GM19455 (cell line): ENCODE measurements at regions not wholly inside any gene's neighbourhood (a gene's known extent, or its start where the extent isn't known, plus 50 kb on each side); places are given as distances from the start of the nearest gene placed in this dataset.
"Not testable (repeated sequence)": the region's sequence is repeated elsewhere in the genome, so short reads cannot be mapped to it uniquely, and the experiment has no call there.

ENCODE experiments used
- ATAC-seq: cut with Tn5 transposase; IDR thresholded peaks from one replicate; pipeline ENCODE4 v1.9.1; 2021; ENCODE audit not compliant: unreplicated experiment

DNA sequence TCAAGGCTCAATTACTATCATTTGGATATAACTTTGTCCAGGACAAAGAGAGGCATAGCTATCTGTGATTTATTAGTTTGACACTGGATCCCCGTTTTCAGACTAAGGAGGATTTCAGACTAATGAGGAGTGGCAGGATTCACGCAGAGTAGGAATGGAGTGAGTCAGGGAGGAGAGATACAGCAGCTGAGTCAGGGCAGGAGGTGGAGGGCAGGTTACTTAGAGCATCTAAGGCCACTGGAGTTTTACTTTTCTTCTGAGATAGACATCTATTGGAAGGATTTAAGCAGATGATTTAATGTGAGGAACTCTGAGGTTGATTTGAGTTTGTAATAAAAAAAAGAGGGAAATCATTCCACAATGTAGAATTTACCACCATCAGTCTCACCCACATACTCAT lies 110.6 kb downstream of the RPIA start:
- ATAC-seq, result not testable (repeated sequence)

DNA sequence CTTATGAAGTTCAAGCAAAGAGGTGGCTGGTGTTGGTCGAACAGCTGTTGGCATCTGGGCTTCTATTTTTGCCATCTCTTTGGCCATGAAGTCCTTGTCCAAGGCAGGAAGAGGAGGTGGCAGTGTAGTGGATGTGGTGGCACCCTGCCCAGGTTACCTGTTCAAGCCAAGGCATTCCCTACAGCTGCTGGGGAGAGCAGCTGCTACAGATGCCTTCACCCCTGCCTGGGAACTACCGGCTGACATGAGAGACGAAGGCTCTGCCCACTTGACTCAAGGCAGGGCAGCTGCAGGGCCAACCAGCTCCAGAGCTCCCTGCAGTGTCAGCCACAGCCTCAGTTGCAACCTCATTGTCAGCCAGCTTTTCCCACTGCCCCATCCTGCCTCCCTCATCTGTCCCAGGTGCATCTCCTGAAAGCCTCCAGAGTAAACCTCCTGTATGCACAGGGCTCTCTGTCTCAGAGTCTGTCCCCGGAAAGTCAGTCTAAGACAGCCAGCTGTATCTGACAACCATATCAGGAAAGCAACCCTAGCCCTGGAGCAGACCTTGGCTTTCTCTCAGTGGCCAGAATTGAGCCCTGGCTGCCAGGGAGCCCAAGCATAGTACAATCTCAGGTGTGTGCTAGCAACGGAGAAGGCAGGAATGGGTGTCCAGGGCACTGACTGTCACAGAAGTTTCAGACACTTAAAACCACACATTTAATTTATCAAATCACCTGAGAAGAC lies 115.9 kb downstream of the RPIA start:
- ATAC-seq, result no peak

DNA sequence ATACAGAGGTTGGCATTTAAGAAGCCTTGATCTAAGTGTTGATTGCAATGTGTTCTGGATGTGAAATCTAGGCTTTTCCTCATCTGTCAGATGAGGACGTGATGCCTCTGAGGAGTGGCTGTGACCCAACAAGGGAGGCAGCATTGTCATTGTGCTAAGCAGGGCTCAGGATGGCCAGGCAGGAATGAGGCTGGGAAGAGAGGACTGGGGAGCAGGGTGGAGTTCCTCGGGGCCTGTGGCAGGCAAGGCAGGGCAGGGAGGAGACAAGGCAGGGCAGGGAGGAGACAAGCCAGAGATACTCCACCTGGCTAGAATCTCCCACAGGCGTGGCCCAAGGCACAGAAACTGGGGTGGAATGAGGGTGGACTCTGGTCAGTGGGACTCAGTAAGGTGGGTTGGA lies 116.6 kb downstream of the RPIA start:
- ATAC-seq, result no peak

DNA sequence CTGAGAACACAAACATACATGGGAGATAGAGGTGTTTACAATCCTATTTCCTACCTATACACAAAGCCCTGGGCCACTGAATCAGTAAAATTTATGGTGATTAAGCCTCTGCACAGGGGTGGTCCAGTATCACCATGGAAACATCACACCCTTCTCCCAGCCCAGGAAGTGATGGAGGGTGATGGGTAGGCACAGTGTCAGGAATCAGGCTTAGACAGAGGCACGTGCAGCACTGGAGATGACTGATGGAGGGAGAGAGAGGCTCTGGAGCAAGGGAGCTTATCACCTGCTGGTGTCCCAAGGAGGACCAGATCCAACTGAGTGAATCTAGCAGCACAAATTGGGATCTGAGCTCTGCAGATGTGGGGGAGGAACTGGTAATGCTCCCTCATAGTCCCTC lies 117.2 kb downstream of the RPIA start:
- no peak for ATAC-seq

DNA sequence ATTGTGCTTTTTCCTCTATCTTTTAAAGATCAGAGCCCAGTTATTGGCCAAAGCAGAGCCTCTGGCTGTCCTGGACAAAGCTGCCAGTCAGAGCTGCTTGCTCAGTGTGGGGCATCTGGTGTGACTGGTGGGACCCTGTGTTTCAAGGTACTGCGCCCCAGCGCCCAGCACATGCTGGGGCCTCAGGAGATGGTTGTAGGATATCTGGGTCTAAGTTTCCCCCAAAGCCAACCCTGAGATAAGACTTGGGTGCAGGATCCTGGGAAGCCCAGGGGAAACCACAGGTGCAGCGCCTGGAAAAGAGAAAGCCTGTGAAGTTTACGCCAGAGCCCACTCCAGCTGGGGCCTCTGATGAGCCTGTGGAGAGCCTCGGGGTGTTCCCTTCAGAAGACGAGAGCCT lies 117.7 kb downstream of the RPIA start:
- no peak for ATAC-seq

DNA sequence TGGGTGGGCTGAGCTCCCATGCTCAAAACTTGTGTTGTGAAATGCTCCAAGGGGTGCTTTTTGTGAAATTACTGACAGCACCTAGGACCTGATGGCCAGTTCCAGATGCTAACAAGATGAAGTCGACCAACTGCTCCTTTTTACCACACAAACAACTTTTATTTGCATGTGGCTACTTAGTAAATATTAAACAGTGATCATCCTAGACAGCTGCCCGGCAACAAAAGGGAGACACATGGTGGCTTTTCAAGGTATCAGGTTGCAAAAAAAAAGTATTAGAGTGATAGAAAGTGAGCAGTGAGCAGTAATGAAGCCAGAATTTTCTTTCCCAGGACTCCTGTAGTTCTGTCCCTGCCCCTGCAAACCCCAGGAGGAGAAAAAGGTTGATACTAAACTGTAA lies 118.5 kb downstream of the RPIA start:
- ATAC-seq, result no peak

DNA sequence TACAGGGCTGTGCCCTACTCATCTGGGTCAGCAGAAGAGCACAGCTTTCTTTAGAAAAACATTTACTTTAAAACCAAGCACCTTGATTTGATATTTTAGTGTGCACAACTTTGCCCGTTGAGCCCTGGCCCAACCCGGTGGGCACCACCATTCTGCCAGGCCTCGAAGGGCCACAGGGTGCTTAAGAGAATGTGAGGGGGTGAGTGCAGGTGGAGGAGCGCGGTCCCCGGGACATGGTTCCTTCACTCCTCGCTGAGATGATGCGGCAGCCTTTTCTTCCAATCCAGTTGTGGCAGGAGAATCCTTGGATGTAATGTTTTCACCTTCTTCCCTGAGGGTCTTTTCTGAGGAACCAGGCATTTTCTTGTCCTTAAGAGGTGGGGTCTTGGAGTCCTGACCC lies 119.0 kb downstream of the RPIA start:
- no peak for ATAC-seq

DNA sequence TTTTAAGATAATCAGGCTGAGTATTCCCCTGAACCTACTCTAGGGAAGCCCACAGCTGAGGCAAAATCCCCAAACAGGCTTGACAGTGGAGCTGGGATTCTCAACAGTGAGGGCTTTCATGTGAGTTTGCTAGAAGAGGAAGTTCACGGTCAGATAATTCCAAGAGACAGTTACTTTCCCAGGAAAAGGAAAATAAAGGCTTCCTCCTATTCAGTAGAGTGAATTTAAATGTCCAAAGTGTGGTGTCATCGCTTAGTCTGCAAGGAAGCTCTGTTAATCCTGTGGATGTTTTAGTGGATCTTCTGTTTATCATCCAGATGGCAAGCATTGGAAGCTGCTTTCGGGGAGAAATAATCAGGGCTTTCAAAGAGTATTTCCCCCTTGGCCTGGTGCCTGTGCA lies 119.8 kb downstream of the RPIA start:
- no peak for ATAC-seq

DNA sequence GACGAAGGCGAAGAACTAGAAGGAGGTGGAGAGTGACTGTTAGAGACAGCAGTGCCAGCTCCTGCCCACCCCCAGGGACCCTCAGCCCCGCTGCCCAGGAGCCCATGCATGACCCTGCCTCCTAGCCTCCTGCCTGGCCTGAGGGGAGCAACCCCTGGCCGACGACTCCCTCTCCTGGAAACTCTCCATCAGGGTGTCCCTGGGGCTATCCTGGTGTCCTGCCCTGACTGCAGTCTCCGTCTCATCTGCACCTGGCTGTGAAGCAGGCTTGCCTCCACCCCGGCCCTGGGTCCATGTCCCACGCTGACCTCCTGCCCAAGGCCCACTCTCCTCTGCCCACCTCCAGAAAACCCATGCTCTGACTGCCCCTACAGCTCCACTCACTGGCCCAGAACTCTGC lies 120.2 kb downstream of the RPIA start:
- ATAC-seq, result no peak

DNA sequence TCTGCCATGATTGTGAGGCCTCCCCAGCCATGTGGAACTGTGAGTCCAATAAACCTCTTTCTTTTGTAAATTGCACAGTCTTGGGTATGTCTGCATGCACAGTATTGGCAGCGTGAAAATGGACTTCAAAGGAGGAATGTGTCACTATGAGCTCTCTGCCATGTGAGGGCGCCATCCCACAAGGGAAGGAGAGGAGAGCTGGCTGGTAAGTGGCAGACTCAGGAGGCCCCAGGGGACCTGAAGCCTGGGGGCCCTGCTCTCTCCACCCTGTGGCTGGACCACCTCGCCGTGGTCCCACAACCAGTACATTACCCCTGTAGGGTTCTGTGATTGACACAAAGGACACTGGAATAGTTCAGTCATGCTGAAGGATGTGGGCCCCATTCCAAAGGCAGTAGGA lies 122.1 kb downstream of the RPIA start:
- ATAC-seq, result no peak

DNA sequence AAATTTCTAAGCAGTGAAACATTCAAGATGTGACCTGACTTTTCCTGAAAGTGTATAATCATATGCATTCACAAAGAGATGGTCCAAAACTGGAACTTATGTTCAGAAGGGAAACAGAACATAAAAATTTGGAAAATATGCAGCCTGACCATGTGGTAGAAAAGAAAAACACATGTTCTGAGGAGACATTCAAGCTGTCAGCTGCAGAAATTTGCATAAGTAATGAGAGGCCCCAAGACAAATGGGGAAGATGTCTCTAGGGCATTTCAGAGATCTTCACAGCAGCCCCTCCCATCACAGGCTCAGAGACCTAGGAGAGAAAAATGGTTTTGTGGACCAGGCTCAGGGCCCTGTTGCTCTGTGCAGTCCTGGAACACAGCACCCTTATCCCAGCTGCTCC lies 123.8 kb downstream of the RPIA start:
- ATAC-seq, result no peak

DNA sequence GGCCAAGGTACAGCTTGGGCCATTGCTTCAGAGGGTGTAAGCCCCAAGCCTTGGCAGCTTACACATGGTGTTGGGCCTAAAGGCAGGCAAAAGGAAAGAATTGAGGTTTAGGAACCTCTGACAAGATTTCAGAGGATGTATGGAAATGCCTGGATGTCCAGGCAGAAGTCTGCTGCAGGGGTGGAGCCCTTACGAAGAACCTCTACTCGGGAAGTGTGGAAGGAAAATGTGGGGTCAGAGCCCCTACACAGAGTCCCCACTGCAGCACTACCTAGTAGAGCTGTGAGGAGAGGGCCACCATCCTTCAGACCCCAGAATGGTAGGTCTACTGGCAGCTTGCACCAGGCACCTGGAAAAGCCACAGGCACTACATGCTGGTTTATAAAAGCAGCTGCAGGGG lies 124.2 kb downstream of the RPIA start:
- no peak for ATAC-seq

DNA sequence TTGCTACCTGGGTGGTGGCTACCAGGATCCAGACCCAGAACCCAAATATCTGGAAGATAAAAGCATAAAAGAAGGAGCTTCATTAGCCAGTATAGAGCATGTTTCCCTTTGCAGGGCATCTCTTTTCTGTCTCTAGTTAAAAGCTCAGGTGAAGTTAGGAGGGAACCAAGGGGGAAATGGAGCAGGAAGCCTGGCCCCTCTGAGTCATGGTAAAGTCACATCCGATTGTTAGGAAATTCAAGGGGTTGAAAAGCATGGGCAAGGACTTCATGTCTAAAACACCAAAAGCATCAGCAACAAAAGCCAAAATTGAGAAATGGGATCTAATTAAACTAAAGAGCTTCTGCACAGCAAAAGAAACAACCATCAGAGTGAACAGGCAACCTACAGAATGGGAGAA lies 126.9 kb downstream of the RPIA start:
- ATAC-seq, result no peak

DNA sequence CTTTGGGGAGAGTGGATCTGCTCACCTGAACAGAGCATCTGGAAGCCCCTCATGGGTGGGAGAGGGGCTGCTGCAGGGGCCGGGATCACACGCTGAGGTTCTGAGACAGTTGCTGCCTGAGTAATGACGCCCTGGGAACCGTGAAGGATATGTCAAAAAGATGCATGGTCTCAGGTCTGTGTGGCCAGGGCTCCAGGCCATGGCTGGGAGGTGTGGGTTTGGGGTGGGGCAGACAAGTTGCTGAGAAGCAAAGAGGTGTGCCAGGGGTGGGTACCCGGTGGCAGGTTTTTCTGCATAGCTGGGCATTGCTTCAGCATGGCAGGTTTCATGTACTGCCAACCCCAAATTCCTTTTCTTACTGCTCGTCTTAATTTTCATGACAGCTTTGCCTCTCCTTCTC lies 133.5 kb downstream of the RPIA start:
- ATAC-seq, result no peak

DNA sequence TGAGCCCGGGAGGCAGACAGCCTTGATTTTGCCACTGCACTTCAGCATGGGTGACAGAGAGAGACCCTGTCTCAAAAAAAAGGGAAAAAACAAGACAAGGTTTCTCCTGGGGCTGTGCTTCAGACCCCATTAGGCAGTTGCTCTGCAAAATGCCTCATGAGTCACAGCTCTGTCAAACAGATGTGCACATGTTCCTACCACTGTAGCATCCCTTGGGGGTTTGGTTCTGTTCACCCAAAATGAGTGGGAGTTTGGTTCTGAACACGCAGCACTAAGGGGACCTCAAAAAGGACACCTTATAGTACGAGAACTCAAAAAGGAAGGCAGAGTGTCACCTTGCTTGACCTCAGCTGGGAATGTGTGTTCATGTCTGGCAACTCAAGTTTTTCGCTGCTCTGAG lies 134.9 kb downstream of the RPIA start:
- no peak for ATAC-seq

DNA sequence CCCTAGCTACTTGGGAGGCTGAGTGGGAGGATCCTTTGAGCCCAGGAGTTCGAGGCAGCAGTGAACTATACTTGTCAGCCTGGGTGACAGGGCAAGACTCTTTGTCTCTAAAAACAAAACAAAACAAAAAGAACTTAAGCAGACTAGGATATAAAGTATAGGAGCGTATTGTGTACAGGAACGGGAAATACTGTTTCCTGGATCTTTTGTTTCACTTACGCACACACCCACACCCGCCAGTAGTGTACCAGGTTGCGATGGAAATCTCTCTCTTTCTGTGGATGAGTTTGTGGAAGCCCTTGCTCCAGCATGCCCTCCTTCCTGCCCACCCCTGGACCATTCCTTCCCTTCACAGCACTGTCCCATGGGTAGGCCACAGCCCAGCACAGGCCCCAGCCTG lies 136.3 kb downstream of the RPIA start:
- no peak for ATAC-seq

DNA sequence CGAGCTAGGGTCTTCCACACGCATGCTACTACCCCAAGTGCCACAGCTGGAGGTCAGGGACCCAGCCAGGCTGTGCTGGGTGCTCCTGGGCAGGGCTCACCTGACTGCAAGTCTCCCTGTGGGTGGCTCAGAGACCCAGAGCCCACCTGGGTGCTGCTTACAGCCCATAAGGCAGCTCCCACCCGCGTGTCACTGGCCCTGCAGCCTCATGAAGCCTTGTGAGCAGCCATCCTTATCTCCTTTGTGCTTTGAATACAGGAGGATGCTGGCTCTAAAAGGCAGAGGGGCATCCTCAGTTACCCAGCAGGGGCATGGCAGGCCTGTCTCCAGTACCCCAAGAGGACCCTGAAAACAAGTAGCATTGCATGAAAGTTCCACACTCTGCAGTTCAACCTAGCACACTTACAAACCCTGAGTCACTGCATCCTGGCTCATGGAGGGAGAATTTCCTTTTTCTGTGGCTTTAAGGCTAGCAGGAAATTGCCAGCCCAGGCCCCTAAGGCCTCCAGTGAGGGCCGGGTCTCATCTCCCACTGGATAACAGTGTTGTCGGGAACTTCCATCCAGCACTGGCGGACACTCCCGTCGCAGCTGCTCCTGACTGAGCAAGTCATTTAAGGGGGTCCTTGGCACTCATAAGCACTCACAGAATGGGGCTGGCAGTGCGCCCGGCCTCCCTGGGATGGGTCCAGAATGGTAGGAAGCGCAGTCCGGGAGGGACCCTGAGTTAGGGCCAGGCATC lies 137.1 kb downstream of the RPIA start:
- no peak for ATAC-seq

DNA sequence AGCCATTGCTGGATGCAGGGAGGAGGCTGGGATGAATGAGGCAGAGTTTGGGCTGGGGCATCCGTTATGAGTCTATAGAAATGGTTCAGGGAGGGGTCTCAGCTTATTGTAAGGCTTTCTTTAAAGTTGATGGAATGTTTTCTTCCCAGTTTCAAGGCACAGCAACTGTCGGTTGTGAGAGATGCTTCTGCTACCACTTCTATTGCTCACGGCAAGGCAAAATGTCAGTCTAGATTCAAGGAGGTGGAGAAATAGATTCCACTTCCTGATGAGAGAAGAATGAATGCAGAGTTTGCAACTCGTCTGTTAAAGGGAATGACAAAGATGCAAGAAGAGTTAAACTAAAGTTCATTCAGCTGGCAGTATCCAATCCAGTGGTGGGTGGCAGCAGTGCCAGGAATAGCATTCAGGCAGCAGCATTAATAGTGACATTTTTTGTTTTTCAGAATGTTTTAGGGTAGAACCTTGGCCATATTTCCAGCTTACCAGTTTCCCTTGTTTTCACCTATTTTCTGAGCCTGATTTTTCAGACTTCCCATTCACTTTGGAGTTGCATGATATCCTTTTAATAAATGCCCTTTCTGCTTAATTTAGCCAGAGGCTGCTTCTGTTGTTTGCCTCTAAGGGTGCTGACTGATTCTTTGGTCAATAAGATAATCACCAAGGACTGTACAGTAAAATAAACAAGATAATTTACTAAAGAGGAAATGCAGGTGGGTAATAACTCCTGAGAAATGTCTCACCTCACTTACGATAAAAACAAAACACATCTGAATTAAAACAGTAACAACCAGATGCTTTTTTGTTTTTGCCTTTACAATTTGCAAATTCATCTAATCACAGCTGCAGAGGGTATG lies 138.4 kb downstream of the RPIA start:
- no peak for ATAC-seq

DNA sequence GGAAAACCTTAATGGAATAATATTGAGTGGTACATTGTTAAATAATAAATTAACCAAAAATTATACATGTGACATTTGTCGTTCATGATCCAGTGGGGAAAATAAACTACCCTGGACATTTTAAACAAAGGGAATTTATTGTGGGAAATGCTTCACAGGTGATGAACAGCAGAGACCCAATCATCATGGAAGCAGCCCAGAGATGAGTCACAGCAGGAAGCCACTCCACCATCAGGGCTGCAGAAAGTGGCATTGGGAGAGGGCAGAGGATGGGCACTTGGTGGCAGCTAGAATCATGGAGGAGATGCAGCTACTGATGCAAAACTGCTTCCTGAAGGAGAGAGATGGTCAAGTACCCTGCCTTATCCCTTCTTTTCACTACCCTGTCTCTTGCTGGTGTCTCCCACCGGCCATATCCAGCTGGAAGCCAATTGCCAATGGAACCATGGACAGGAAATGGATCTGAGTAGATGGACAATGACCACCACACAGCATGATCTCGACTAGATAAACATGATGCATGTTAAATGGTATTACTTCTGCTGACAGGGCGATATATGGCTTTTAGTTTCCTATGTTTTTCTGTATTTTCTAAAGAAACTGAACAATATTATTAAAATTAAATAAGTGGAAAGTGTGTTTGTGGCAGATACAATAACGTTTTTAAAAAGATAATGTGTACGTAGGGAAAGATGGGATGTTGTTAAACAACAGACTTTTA lies 139.8 kb downstream of the RPIA start:
- ATAC-seq, result no peak

DNA sequence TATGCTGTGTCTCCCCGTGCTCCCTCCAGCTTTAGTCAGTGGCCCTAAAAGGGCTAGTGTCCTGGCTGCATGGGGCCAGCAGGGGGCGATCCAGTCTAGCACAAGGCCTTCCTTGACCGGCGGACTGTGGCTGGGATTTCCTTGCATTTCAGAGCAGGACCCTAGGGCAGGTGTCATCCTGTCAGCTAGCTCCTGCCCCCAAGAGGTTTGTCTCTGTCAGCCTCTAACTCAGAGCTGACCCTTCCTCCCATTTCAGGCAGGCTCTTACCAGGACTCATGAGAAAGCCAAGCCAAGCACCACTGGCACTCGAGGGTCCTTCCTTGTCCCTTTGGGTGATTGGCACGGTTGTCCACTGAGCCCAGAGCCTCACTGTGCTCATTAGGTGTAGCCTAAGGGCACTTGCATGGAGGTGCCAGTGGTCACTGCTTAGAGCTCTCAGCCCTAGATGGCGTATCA lies 140.3 kb downstream of the RPIA start:
- ATAC-seq, result peak; percentile 74

DNA sequence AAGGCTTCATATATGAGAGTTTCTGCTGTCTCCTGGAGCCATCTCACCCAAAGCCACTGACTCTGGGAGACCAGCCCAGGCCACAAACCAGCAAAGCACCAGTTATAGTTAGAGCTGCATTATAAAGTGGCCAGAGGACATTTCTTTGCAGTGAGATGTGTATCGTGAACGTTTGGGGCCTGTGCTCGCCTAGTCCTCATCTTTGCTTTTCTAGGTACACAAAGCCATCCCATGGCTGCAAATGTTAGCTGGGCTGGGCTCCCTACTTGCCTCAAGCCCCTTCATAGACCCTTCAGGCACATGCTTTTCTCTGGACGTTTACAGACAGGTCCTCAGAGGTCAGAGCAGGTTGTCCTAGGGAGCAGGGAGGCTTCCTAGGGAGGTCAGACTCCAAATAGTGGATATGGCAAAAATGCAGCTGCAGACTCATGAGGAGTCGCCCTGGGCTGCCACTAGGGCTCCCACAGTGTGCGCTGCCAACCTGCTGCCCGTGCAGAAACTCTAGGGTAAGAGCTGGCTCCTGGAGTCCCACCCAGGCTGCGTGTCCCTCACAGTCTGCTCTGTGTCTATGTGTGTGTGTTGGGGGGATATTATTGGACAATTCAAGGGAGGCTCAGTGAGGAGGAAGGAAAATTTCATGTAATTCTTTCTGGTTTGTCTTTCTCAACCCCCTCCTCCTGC lies 141.0 kb downstream of the RPIA start:
- ATAC-seq, result peak; percentile 34
